CD4-positive, alpha-beta T cell (primary cell): ENCODE measurements at regions not wholly inside any gene's neighbourhood (a gene's known extent, or its start where the extent isn't known, plus 50 kb on each side); places are given as distances from the start of the nearest gene placed in this dataset.

Experiments used
- ATAC-seq: fragments of 200-7000 bp; cut with Tn5 transposase; one replicate; pipeline ENCODE4 v1.10.0; 2022; ENCODE audit warnings: mild to moderate bottlenecking; ENCODE audit not compliant: poor library complexity
- CTCF ChIA-PET: fragments of 350-600 bp; sonication (Branson Sonifier 250); formaldehyde crosslinking; loops from one replicate; lab custom pipeline; 2021; ENCODE audit warnings: antibody characterized with exemption, inconsistent platforms; lab: Charles Lee
- POLR2A ChIA-PET: fragments of 350-600 bp; sonication (Branson Sonifier 250); formaldehyde crosslinking; loops from one replicate; lab custom pipeline; 2021; ENCODE audit warnings: antibody characterized with exemption, inconsistent platforms; lab: Charles Lee
- DNase-seq, 14 experiments: peaks; one replicate each; pipeline ENCODE4 v3.0.0-alpha.2; 2013 to 2020; ENCODE audit warnings: mixed read lengths in 2 of 14
- H3K27ac ChIP-seq, 2 donors: one replicate each; pipeline versions ENCODE4 v1.5.1 to v1.7.0; 2013; ENCODE audit warnings: low read length in 2 of 2, low read depth in 1 of 2, mild to moderate bottlenecking in 1 of 2
- H3K27me3 ChIP-seq, 2 experiments: 1 replicate in 1 of 2; 2 replicates in 1 of 2; pipeline versions ENCODE4 v1.6.1 to v1.7.0; 2013; ENCODE audit warnings: low read length in 2 of 2, control low read depth in 1 of 2, mild to moderate bottlenecking in 1 of 2, moderate library complexity in 1 of 2; ENCODE audit not compliant: insufficient read depth in 2 of 2, control insufficient read depth in 1 of 2
- H3K36me3 ChIP-seq: one replicate; pipeline ENCODE4 v1.6.1; 2013; ENCODE audit warnings: low read length, control low read depth; ENCODE audit not compliant: insufficient read depth
- H3K4me1 ChIP-seq: one replicate; pipeline ENCODE4 v1.6.1; 2013; ENCODE audit warnings: low read length, control low read depth; ENCODE audit not compliant: insufficient read depth
- H3K4me3 ChIP-seq: one replicate; pipeline ENCODE4 v1.5.1; 2013; ENCODE audit warnings: mild to moderate bottlenecking, low read length, moderate library complexity
- H3K9me3 ChIP-seq, 2 experiments: 1 replicate in 1 of 2; 2 replicates in 1 of 2; pipeline versions ENCODE4 v1.6.1 to v1.7.0; 2013; ENCODE audit warnings: low read length in 2 of 2, mild to moderate bottlenecking in 2 of 2, control low read depth in 1 of 2, moderate library complexity in 1 of 2; ENCODE audit not compliant: control insufficient read depth in 1 of 2, insufficient read depth in 1 of 2
- H3K27ac Mint-ChIP-seq: one replicate; pipeline ENCODE4 v1.8.0; 2020; ENCODE audit warnings: mixed read lengths
- H3K27me3 Mint-ChIP-seq: one replicate; pipeline ENCODE4 v1.8.0; 2021; ENCODE audit warnings: mixed read lengths
- H3K36me3 Mint-ChIP-seq: one replicate; pipeline ENCODE4 v1.8.0; 2021; ENCODE audit warnings: low read depth, mixed read lengths
- H3K4me1 Mint-ChIP-seq: one replicate; pipeline ENCODE4 v1.8.0; 2021; ENCODE audit warnings: low read depth, mixed read lengths
- H3K4me3 Mint-ChIP-seq: one replicate; pipeline ENCODE4 v1.8.0; 2020; ENCODE audit warnings: mild to moderate bottlenecking, mixed read lengths
- H3K9me3 Mint-ChIP-seq: one replicate; pipeline ENCODE4 v1.8.0; 2020; ENCODE audit warnings: mixed read lengths
- intact Hi-C, 2 experiments: fragments of 100-400 bp; cut with DNase I in 1 of 2; cut with micrococcal nuclease in 1 of 2; formaldehyde crosslinking; loops; one replicate each; pipeline versions ENCODE4 v1.15.1 to v1.9.0; 2023 to 2025; cut with DNase I, micrococcal nuclease
- TF ChIP-seq, protein P1 (sequence below): fragments of 200-600 bp; IDR thresholded peaks from one replicate; pipeline ENCODE4 v1.8.0; 2022; ENCODE audit warnings: antibody characterized with exemption, mild to moderate bottlenecking

DNA sequence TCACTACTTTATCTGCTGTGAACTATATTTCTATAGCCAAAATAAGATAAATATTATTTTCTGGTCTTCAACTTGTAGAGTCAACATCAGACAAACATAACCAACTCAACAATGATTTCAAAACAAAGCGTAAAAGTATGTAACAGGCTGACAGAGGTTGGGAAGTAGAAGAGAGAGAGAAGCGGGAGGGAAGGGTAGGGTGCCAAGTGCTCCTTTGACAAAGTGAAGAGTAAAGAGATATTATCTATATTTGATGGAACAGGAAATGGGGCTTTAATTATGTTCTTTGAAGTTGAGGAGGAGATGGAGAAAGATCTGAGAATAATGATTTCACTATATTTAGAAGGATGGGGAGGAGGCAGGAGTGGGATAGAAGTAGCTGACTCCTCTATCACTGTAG, 70.1 kb downstream of the DNTTIP2 start:
- ATAC-seq, result no peak
- Mint-ChIP-seq H3K36me3 (no peaks in the 10 kb centered on the region), H3K9me3 (no peaks in the 10 kb centered on the region), H3K4me3 (no peak overlapping the region), H3K27me3 (no peaks in the 10 kb centered on the region), H3K27ac (no peak overlapping the region), H3K4me1 (no peaks in the 10 kb centered on the region)
- intact Hi-C loops, result no loop called here
- no peaks in the 10 kb centered on the region for H3K36me3 ChIP-seq
- TF ChIP-seq, protein P1, sequence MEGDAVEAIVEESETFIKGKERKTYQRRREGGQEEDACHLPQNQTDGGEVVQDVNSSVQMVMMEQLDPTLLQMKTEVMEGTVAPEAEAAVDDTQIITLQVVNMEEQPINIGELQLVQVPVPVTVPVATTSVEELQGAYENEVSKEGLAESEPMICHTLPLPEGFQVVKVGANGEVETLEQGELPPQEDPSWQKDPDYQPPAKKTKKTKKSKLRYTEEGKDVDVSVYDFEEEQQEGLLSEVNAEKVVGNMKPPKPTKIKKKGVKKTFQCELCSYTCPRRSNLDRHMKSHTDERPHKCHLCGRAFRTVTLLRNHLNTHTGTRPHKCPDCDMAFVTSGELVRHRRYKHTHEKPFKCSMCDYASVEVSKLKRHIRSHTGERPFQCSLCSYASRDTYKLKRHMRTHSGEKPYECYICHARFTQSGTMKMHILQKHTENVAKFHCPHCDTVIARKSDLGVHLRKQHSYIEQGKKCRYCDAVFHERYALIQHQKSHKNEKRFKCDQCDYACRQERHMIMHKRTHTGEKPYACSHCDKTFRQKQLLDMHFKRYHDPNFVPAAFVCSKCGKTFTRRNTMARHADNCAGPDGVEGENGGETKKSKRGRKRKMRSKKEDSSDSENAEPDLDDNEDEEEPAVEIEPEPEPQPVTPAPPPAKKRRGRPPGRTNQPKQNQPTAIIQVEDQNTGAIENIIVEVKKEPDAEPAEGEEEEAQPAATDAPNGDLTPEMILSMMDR, result no peak
- DNase-seq, result no peak
- ChIA-PET POLR2A (no interaction called here), CTCF (no interaction called here)
- H3K27ac ChIP-seq, result no peak overlapping the region
- H3K9me3 ChIP-seq, result no peaks in the 10 kb centered on the region
- H3K27me3 ChIP-seq, result no peaks in the 10 kb centered on the region
- no peaks in the 10 kb centered on the region for H3K4me1 ChIP-seq
- H3K4me3 ChIP-seq, result no peak overlapping the region

DNA sequence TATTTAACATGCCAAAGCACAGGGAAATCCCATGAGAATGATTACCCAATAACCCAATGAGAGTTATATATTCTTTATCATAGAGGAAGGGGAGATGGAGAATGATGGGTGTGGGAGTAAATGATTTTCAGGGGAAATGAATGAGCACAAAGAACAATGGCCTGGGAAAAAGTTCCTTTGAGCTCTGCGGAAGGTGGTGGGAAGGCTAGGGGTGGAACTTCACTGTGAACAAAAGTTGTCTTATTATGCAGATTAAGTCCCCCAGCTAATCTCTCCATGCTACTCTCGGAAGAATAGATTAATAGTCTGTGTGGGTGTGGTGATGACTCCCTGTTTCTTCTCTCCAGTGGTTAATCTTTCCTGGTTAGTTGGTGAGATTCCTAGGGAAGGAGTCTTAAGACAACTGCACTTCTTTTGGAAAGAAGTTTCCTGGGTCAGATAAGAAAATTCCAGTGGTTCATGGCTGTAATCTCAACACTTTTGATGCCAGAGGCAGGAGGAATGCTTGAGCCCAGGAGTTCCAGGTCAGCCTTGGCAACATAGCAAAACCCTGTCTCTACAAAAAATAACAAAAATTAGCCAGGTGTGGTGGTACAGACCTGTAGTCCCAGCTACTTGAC, 71.6 kb downstream of the DNTTIP2 start:
- Mint-ChIP-seq H3K9me3 (no peaks in the 10 kb centered on the region), H3K36me3 (no peaks in the 10 kb centered on the region), H3K4me1 (no peaks in the 10 kb centered on the region), H3K27ac (no peak overlapping the region), H3K4me3 (no peak overlapping the region), H3K27me3 (no peaks in the 10 kb centered on the region)
- no peak overlapping the region for H3K27ac ChIP-seq
- H3K4me3 ChIP-seq, result no peak overlapping the region
- intact Hi-C loops, result no loop called here
- H3K9me3 ChIP-seq, result no peaks in the 10 kb centered on the region
- H3K4me1 ChIP-seq, result no peaks in the 10 kb centered on the region
- POLR2A ChIA-PET, result no interaction called here
- no peaks in the 10 kb centered on the region for H3K36me3 ChIP-seq
- no peaks in the 10 kb centered on the region for H3K27me3 ChIP-seq
- CTCF ChIA-PET, result interaction anchor here (0.6 kb wide), 1 partner anchor 24 kb away, joined by 3 read pairs; no protein-coding TSS in a partner anchor
- TF ChIP-seq, protein P1, result no peak
- no peak for ATAC-seq
- no peak for DNase-seq

DNA sequence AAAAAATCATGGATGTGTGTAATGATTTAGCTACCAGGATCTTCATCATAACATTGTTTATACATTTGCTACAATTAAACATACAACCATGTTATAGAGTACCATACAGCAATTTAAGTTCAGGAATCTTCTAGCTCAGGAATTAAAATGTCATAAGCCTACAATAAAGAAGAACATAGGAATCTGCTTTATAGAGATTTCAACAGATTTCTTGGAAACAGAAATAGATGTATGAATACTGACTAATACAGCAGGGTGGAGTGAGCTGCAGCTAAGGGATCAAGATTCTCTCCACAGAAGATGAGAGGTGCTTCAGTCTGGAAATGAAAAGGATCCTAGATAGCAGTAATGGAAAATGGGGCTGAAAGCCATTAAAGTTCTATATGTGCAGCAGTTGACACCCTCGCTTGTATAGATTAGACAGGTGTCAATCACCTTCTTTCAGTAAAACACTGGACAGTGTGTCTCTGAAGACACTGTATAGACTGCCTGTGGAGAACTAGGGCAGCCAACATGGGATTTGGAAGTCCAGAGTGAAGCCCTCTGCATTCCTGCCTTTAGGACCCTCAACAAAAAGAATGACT, 73.9 kb downstream of the DNTTIP2 start:
- TF ChIP-seq, protein P1, result no peak
- CTCF ChIA-PET, result no interaction called here
- H3K4me3 Mint-ChIP-seq, result no peak overlapping the region
- Histone ChIP-seq H3K36me3 (no peaks in the 10 kb centered on the region), H3K4me3 (no peak overlapping the region), H3K9me3 (no peaks in the 10 kb centered on the region), H3K27me3 (no peaks in the 10 kb centered on the region), H3K27ac (no peak overlapping the region), H3K4me1 (no peaks in the 10 kb centered on the region)
- no peaks in the 10 kb centered on the region for H3K9me3 Mint-ChIP-seq
- no peak for DNase-seq
- H3K27ac Mint-ChIP-seq, result no peak overlapping the region
- no peaks in the 10 kb centered on the region for H3K27me3 Mint-ChIP-seq
- intact Hi-C loops, result no loop called here
- ATAC-seq, result no peak
- no peaks in the 10 kb centered on the region for H3K4me1 Mint-ChIP-seq
- H3K36me3 Mint-ChIP-seq, result no peaks in the 10 kb centered on the region
- POLR2A ChIA-PET, result no interaction called here
